ENCODE measurements at regions not wholly inside any gene's neighbourhood (a gene's known extent, or its start where the extent isn't known, plus 50 kb on each side); places are given as distances from the start of the nearest gene placed in this dataset.

DNA sequence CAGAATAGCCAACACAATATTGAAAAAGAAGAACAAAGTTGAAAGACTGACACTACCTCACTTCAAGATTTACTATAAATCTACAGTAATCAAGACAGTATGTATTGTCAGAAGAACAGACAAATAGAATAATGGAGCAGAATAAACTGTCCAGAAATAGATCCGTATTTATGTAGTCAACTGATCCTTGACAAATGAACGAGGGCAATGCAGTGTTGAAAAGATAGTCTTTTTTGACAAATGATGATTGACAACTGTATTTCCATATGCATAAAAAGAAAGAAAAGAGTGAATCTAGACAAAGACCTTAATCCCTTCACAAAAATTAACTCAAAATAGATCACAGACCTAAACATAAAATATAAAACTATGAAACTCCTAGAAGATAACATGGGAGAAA is 767.1 kb downstream of the KCNA4 start (continued):
- TF ChIP-seq ZNF565 (CRISPR knock-in tag; conservative IDR thresholded peaks at IDR 0.05; ENCODE audit: low read depth), result no peak

DNA sequence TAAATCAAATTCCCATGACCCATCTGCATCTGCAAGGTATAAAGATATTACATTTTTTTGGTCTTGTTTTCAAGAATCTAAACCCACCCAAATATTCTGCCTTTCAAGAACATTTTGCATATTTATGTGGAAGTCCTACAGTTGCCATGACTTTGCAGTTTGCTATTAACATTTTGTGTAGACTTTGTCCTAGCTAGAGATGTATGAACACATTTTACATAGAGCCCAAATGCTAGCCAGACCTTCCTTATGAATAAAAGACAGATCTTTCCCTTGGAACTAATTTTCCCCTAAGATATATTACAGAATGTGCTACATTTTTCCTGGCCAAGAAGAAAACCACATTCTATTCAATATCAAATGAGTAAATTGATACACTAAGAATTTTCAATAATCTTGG is 772.5 kb downstream of the KCNA4 start:
- TF ChIP-seq, protein P1, sequence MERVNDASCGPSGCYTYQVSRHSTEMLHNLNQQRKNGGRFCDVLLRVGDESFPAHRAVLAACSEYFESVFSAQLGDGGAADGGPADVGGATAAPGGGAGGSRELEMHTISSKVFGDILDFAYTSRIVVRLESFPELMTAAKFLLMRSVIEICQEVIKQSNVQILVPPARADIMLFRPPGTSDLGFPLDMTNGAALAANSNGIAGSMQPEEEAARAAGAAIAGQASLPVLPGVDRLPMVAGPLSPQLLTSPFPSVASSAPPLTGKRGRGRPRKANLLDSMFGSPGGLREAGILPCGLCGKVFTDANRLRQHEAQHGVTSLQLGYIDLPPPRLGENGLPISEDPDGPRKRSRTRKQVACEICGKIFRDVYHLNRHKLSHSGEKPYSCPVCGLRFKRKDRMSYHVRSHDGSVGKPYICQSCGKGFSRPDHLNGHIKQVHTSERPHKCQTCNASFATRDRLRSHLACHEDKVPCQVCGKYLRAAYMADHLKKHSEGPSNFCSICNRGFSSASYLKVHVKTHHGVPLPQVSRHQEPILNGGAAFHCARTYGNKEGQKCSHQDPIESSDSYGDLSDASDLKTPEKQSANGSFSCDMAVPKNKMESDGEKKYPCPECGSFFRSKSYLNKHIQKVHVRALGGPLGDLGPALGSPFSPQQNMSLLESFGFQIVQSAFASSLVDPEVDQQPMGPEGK (CRISPR knock-in tag; IDR thresholded peaks at IDR 0.05; ENCODE audit: borderline replicate concordance), result no peak
- TF ChIP-seq RARB (CRISPR knock-in tag; IDR thresholded peaks at IDR 0.05) (no peak), ZC3H10 (CRISPR knock-in tag; IDR thresholded peaks at IDR 0.05) (no peak), BACH2 (CRISPR knock-in tag; IDR thresholded peaks at IDR 0.05; ENCODE audit: borderline replicate concordance) (no peak), SNAI2 (CRISPR knock-in tag; IDR thresholded peaks at IDR 0.05) (no peak), ZFP3 (CRISPR knock-in tag; IDR thresholded peaks at IDR 0.05) (no peak), ZNF70 (CRISPR knock-in tag; IDR thresholded peaks at IDR 0.05) (no peak)
- TF ChIP-seq, protein P2, sequence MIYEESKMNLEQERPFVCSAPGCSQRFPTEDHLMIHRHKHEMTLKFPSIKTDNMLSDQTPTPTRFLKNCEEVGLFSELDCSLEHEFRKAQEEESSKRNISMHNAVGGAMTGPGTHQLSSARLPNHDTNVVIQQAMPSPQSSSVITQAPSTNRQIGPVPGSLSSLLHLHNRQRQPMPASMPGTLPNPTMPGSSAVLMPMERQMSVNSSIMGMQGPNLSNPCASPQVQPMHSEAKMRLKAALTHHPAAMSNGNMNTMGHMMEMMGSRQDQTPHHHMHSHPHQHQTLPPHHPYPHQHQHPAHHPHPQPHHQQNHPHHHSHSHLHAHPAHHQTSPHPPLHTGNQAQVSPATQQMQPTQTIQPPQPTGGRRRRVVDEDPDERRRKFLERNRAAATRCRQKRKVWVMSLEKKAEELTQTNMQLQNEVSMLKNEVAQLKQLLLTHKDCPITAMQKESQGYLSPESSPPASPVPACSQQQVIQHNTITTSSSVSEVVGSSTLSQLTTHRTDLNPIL (CRISPR knock-in tag; IDR thresholded peaks at IDR 0.05; ENCODE audit: low read depth), result no peak
- TF ChIP-seq, protein P3, sequence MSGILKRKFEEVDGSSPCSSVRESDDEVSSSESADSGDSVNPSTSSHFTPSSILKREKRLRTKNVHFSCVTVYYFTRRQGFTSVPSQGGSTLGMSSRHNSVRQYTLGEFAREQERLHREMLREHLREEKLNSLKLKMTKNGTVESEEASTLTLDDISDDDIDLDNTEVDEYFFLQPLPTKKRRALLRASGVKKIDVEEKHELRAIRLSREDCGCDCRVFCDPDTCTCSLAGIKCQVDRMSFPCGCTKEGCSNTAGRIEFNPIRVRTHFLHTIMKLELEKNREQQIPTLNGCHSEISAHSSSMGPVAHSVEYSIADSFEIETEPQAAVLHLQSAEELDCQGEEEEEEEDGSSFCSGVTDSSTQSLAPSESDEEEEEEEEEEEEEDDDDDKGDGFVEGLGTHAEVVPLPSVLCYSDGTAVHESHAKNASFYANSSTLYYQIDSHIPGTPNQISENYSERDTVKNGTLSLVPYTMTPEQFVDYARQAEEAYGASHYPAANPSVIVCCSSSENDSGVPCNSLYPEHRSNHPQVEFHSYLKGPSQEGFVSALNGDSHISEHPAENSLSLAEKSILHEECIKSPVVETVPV (CRISPR knock-in tag; IDR thresholded peaks at IDR 0.05), result no peak
- no peak for ATAC-seq

DNA sequence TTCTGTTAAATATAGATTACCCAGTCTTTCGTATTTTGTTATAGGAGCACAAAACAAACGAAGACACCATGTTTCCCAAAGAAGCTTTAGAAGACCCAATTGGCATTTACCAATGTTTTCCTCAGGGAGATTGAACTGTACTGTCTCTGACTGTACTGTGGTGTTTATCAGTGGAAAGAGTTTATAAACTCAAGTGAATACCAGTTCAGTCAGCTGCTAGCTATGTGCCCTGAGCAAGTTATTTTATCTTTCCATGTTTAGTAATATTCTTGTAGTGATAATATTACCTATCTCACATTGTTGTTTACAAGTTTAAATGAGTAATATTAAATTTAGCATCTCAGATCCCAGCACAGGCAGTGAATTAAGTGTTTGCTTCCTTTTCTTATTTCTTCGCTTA is 773.2 kb downstream of the KCNA4 start:
- no peak for TF ChIP-seq TOX (CRISPR knock-in tag; IDR thresholded peaks at IDR 0.05; ENCODE audit: borderline replicate concordance)
- no peak for TF ChIP-seq SNAI2 (CRISPR knock-in tag; IDR thresholded peaks at IDR 0.05)
- no peak for ATAC-seq

DNA sequence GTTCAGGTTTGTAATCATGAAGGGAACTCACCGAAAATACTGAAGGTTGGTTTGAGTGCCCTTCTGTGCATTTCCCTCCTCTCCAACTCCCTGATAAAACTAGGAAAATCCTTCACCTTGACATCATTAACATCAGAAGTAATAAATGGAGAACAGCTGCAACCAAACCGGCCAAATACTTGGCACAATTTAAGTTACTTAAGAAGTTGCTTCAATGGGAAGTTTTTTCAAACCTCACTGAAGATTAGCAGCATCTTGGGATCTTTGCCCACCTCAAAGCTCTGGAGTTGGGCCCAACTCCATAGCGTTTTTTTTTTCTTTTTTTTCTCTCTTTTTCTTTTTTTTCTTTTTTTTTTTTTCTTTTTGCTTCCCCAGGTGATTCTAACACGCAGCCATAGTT is 784.8 kb downstream of the KCNA4 start:
- no peak for ATAC-seq
- TF ChIP-seq RARB (CRISPR knock-in tag; IDR thresholded peaks at IDR 0.05) (no peak), ARNTL (CRISPR knock-in tag; IDR thresholded peaks at IDR 0.05; ENCODE audit: borderline replicate concordance, low read depth) (no peak), ZNF70 (CRISPR knock-in tag; IDR thresholded peaks at IDR 0.05) (no peak), ZFP3 (CRISPR knock-in tag; IDR thresholded peaks at IDR 0.05) (no peak), ZC3H10 (CRISPR knock-in tag; IDR thresholded peaks at IDR 0.05) (no peak), PPARA (CRISPR knock-in tag; IDR thresholded peaks at IDR 0.05; ENCODE audit: borderline replicate concordance) (no peak)
- TF ChIP-seq, protein P4, sequence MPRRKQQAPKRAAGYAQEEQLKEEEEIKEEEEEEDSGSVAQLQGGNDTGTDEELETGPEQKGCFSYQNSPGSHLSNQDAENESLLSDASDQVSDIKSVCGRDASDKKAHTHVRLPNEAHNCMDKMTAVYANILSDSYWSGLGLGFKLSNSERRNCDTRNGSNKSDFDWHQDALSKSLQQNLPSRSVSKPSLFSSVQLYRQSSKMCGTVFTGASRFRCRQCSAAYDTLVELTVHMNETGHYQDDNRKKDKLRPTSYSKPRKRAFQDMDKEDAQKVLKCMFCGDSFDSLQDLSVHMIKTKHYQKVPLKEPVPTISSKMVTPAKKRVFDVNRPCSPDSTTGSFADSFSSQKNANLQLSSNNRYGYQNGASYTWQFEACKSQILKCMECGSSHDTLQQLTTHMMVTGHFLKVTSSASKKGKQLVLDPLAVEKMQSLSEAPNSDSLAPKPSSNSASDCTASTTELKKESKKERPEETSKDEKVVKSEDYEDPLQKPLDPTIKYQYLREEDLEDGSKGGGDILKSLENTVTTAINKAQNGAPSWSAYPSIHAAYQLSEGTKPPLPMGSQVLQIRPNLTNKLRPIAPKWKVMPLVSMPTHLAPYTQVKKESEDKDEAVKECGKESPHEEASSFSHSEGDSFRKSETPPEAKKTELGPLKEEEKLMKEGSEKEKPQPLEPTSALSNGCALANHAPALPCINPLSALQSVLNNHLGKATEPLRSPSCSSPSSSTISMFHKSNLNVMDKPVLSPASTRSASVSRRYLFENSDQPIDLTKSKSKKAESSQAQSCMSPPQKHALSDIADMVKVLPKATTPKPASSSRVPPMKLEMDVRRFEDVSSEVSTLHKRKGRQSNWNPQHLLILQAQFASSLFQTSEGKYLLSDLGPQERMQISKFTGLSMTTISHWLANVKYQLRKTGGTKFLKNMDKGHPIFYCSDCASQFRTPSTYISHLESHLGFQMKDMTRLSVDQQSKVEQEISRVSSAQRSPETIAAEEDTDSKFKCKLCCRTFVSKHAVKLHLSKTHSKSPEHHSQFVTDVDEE (CRISPR knock-in tag; IDR thresholded peaks at IDR 0.05), result no peak
- TF ChIP-seq, protein P3 (CRISPR knock-in tag; IDR thresholded peaks at IDR 0.05), result no peak
- TF ChIP-seq, protein P5, sequence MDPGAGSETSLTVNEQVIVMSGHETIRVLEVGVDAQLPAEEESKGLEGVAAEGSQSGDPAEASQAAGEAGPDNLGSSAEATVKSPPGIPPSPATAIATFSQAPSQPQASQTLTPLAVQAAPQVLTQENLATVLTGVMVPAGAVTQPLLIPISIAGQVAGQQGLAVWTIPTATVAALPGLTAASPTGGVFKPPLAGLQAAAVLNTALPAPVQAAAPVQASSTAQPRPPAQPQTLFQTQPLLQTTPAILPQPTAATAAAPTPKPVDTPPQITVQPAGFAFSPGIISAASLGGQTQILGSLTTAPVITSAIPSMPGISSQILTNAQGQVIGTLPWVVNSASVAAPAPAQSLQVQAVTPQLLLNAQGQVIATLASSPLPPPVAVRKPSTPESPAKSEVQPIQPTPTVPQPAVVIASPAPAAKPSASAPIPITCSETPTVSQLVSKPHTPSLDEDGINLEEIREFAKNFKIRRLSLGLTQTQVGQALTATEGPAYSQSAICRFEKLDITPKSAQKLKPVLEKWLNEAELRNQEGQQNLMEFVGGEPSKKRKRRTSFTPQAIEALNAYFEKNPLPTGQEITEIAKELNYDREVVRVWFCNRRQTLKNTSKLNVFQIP (CRISPR knock-in tag; IDR thresholded peaks at IDR 0.05; ENCODE audit: borderline replicate concordance, low read depth), result no peak
- TF ChIP-seq, protein P2 (CRISPR knock-in tag; IDR thresholded peaks at IDR 0.05; ENCODE audit: low read depth), result no peak
